Panc1 (cell line): ENCODE measurements at regions not wholly inside any gene's neighbourhood (a gene's known extent, or its start where the extent isn't known, plus 50 kb on each side); places are given as distances from the start of the nearest gene placed in this dataset.

Experiments used
- ATAC-seq: fragments of 200-7000 bp; cut with Tn5 transposase; 2 replicates; pipeline ENCODE4 v1.9.1; 2020; ENCODE audit warnings: mild to moderate bottlenecking, moderate library complexity
- BruUV-seq: library from RNA; stranded (reverse); fragments of 400-500 nt; replicated peaks from 2 replicates; lab custom pipeline; 2021; lab: Mats Ljungman, UMichigan
- CTCF ChIA-PET: fragments of 300-600 bp; sonication (Branson Sonifier 250); formaldehyde crosslinking; loops from one replicate; lab custom pipeline; 2022; ENCODE audit warnings: antibody characterized with exemption; lab: Charles Lee
- POLR2A ChIA-PET: fragments of 300-600 bp; sonication (Branson Sonifier 250); formaldehyde crosslinking; loops from one replicate; lab custom pipeline; 2022; ENCODE audit warnings: antibody characterized with exemption; lab: Charles Lee
- DNase-seq: peaks from one replicate; pipeline ENCODE4 v3.0.0-alpha.2; 2010; ENCODE audit warnings: low read depth, low spot score
- H3K27ac ChIP-seq: 2 replicates; pipeline ENCODE4 v1.5.1; 2011; ENCODE audit warnings: mild to moderate bottlenecking, low read length, inconsistent platforms
- H3K27me3 ChIP-seq: fragments of 200-500 bp; sonication (Bioruptor generic); 2 replicates; pipeline ENCODE4 v1.6.0; 2014; ENCODE audit warnings: low read length, inconsistent platforms; ENCODE audit not compliant: control insufficient read depth, insufficient read depth
- H3K36me3 ChIP-seq: fragments of 200-500 bp; sonication (Bioruptor generic); 2 replicates; pipeline ENCODE4 v1.5.1; 2014; ENCODE audit warnings: inconsistent platforms, mild to moderate bottlenecking, low read length, moderate library complexity; ENCODE audit not compliant: control insufficient read depth, insufficient read depth
- H3K4me1 ChIP-seq: 2 replicates; pipeline ENCODE4 v1.5.1; 2011; ENCODE audit warnings: inconsistent platforms, mild to moderate bottlenecking, low read length, moderate library complexity; ENCODE audit not compliant: control insufficient read depth, insufficient read depth
- H3K4me3 ChIP-seq, 2 experiments: 2 replicates each; pipeline ENCODE4 v1.5.1; 2011 to 2012; ENCODE audit warnings: low read depth in 2 of 2, low read length in 2 of 2, mild to moderate bottlenecking in 2 of 2, inconsistent platforms in 1 of 2, moderate library complexity in 1 of 2
- H3K9me3 ChIP-seq: fragments of 200-500 bp; sonication (Bioruptor generic); 2 replicates; pipeline ENCODE4 v1.5.1; 2014; ENCODE audit warnings: low read depth, mild to moderate bottlenecking, inconsistent platforms, low read length, moderate library complexity; ENCODE audit not compliant: control insufficient read depth, insufficient read depth
- CTCF ChIP-seq: fragments of 450-650 bp; IDR thresholded peaks from 2 replicates; pipeline ENCODE4 v1.5.1; 2017; ENCODE audit warnings: mild to moderate bottlenecking
- POLR2AphosphoS5 ChIP-seq: IDR thresholded peaks from 2 replicates; pipeline ENCODE4 v1.6.1; 2012; ENCODE audit warnings: mild to moderate bottlenecking, low read depth, low read length, moderate library complexity
- REST ChIP-seq, 2 experiments: IDR thresholded peaks; 2 replicates each; pipeline ENCODE4 v1.6.1; 2011 to 2012; ENCODE audit warnings: low read depth in 2 of 2, control low read depth in 1 of 2, low read length in 1 of 2, mild to moderate bottlenecking in 1 of 2, moderate library complexity in 1 of 2; ENCODE audit not compliant: insufficient read depth in 1 of 2
- SIN3A ChIP-seq: IDR thresholded peaks from 2 replicates; pipeline ENCODE4 v1.6.1; 2012; ENCODE audit warnings: low read depth, mild to moderate bottlenecking, low read length, moderate library complexity, borderline replicate concordance; ENCODE audit not compliant: insufficient read depth
- TCF7L2 ChIP-seq: IDR thresholded peaks from 2 replicates; pipeline ENCODE4 v1.6.1; 2011; ENCODE audit warnings: mild to moderate bottlenecking, low read depth, low read length, inconsistent platforms
- in situ Hi-C: cut with HindIII; loops from 2 replicates; pipeline ENCODE4 v1.10.0; 2016; ENCODE audit warnings: low sequenced_read_pairs, low pct_unique_long_range_greater_than_20kb
- intact Hi-C: fragments of 100-400 bp; cut with micrococcal nuclease; formaldehyde crosslinking; loops from one replicate; pipeline ENCODE4 v1.10.0; 2022; ENCODE audit not compliant: unreplicated experiment

GRCh38 chr7:144903201-144903600 is 67.3 kb upstream of the TPK1 start:
- no TSS peak for BruUV-seq
- H3K9me3 ChIP-seq, result no peaks in the 10 kb centered on the region
- in situ Hi-C loops, result no loop called here
- TF ChIP-seq SIN3A, result no peak
- TF ChIP-seq POLR2AphosphoS5, result no peak
- TF ChIP-seq CTCF, result no peak
- no peak for TF ChIP-seq REST (IDR thresholded peaks at IDR 0.05; ENCODE audit: insufficient read depth in 1 of 2, low read depth in 2 of 2, low read length in 1 of 2)
- TF ChIP-seq TCF7L2, result no peak
- POLR2A ChIA-PET, result no interaction called here
- intact Hi-C loops, result no loop called here
- no peaks in the 10 kb centered on the region for H3K27me3 ChIP-seq
- DNase-seq (no peak), ATAC-seq (no peak)
- CTCF ChIA-PET, result no interaction called here
- no peaks in the 10 kb centered on the region for H3K4me1 ChIP-seq
- no peak overlapping the region for H3K27ac ChIP-seq
- H3K36me3 ChIP-seq, result no peaks in the 10 kb centered on the region
- H3K4me3 ChIP-seq, result no peak overlapping the region

- no peak overlapping the region for H3K4me3 ChIP-seq
- H3K27ac ChIP-seq, result no peak overlapping the region
- no peak for TF ChIP-seq TCF7L2
- no peak for TF ChIP-seq POLR2AphosphoS5
- TF ChIP-seq REST (IDR thresholded peaks at IDR 0.05; ENCODE audit: insufficient read depth in 1 of 2, low read depth in 2 of 2, low read length in 1 of 2), result no peak
- no peak for TF ChIP-seq CTCF
- no peak for TF ChIP-seq SIN3A
- ATAC-seq (no peak), DNase-seq (no peak)
- H3K36me3 ChIP-seq, result no peaks in the 10 kb centered on the region
- CTCF ChIA-PET, result no interaction called here
- H3K4me1 ChIP-seq, result no peaks in the 10 kb centered on the region
- no TSS peak for BruUV-seq
- POLR2A ChIA-PET, result no interaction called here
- H3K27me3 ChIP-seq, result no peaks in the 10 kb centered on the region
- intact Hi-C loops, result no loop called here
- in situ Hi-C loops, result no loop called here
- H3K9me3 ChIP-seq, result no peaks in the 10 kb centered on the region
Measured at GRCh38 chr7:144892761-144893160, 56.9 kb upstream of the TPK1 start.
